ENCODE measurements at regions not wholly inside any gene's neighbourhood (a gene's known extent, or its start where the extent isn't known, plus 50 kb on each side); places are given as distances from the start of the nearest gene placed in this dataset.

- DNase-seq (ENCODE audit: low read depth in 2 of 2): no peak
These were observed 70.8 kb upstream of the NABP1 start for GRCh38 chr2:191607096-191607495.

GRCh38 chr2:191610756-191611155 lies 67.2 kb upstream of the NABP1 start:
- DNase-seq (ENCODE audit: low read depth in 2 of 2): no peak

- DNase-seq (ENCODE audit: low read depth in 2 of 2): no peak
These were observed 66.3 kb upstream of the NABP1 start for GRCh38 chr2:191611614-191612013.

GRCh38 chr2:191612496-191612895 lies 65.4 kb upstream of the NABP1 start:
- DNase-seq (ENCODE audit: low read depth in 2 of 2): peak in 1 of 2 donors; percentile 69

GRCh38 chr2:191614759-191615158 lies 63.2 kb upstream of the NABP1 start:
- DNase-seq (ENCODE audit: low read depth in 2 of 2): no peak

- no peak for DNase-seq (ENCODE audit: low read depth in 2 of 2)
These were observed 62.3 kb upstream of the NABP1 start for GRCh38 chr2:191615596-191615995.

GRCh38 chr2:191617575-191617974 lies 60.4 kb upstream of the NABP1 start:
- peak in 1 of 2 donors; percentile 36 for DNase-seq (ENCODE audit: low read depth in 2 of 2)

- no peak for DNase-seq (ENCODE audit: low read depth in 2 of 2)
These were observed 59.7 kb upstream of the NABP1 start for GRCh38 chr2:191618046-191618780.

GRCh38 chr2:191618786-191619185 lies 59.1 kb upstream of the NABP1 start:
- DNase-seq (ENCODE audit: low read depth in 2 of 2): no peak

- no peak for DNase-seq (ENCODE audit: low read depth in 2 of 2)
These were observed 57.8 kb upstream of the NABP1 start for GRCh38 chr2:191620144-191620543.

GRCh38 chr2:191622374-191623320 lies 55.3 kb upstream of the NABP1 start:
- DNase-seq (ENCODE audit: low read depth in 2 of 2): no peak

GRCh38 chr2:191625016-191625415 lies 52.9 kb upstream of the NABP1 start:
- DNase-seq (ENCODE audit: low read depth in 2 of 2): peak; percentile 76 to 77

- no peak for DNase-seq (ENCODE audit: low read depth in 2 of 2)
These were observed 52.5 kb upstream of the NABP1 start for GRCh38 chr2:191625446-191625845.

- DNase-seq (ENCODE audit: low read depth in 2 of 2): no peak
These were observed 51.3 kb upstream of the NABP1 start for GRCh38 chr2:191626497-191627151.

GRCh38 chr2:191627518-191627917 lies 50.4 kb upstream of the NABP1 start:
- DNase-seq (ENCODE audit: low read depth in 2 of 2): no peak

All from dermis microvascular lymphatic vessel endothelial cell (primary cell).